IgD-negative memory B cell (primary cell): ENCODE measurements at regions not wholly inside any gene's neighbourhood (a gene's known extent, or its start where the extent isn't known, plus 50 kb on each side); places are given as distances from the start of the nearest gene placed in this dataset.
"Not testable (repeated sequence)": the region's sequence is repeated elsewhere in the genome, so short reads cannot be mapped to it uniquely, and the experiment has no call there.

Experiments
- H3K27ac Mint-ChIP-seq, 3 donors: one replicate each; pipeline ENCODE4 v1.8.0; 2020 to 2022; ENCODE audit warnings: mild to moderate bottlenecking in 3 of 3, mixed read lengths in 3 of 3, moderate library complexity in 1 of 3
- H3K27me3 Mint-ChIP-seq: one replicate; pipeline ENCODE4 v1.8.0; 2021; ENCODE audit warnings: mixed read lengths
- H3K36me3 Mint-ChIP-seq: one replicate; pipeline ENCODE4 v1.8.0; 2020; ENCODE audit warnings: mild to moderate bottlenecking, mixed read lengths
- H3K4me1 Mint-ChIP-seq, 3 donors: one replicate each; pipeline ENCODE4 v1.8.0; 2020 to 2022; ENCODE audit warnings: mixed read lengths in 3 of 3, mild to moderate bottlenecking in 1 of 3
- H3K4me3 Mint-ChIP-seq, 4 donors: one replicate each; pipeline ENCODE4 v1.8.0; 2020 to 2022; ENCODE audit warnings: mild to moderate bottlenecking in 4 of 4, mixed read lengths in 4 of 4, moderate library complexity in 3 of 4
- H3K9me3 Mint-ChIP-seq, 3 donors: one replicate each; pipeline ENCODE4 v1.8.0; 2020 to 2021; ENCODE audit warnings: mixed read lengths in 3 of 3, mild to moderate bottlenecking in 1 of 3

GRCh38 chr2:56803596-56803995 is 619.8 kb downstream of the CCDC85A start:
- Mint-ChIP-seq H3K27me3 (no peaks in the 10 kb centered on the region), H3K36me3 (no peaks in the 10 kb centered on the region), H3K9me3 (peaks cover 0 to 10% (median 2%) of the 10 kb centered on the region in 3 donors)

GRCh38 chr2:56806924-56807323 is 623.1 kb downstream of the CCDC85A start:
- H3K4me1 Mint-ChIP-seq: no peaks in the 10 kb centered on the region
- H3K27me3 Mint-ChIP-seq: no peaks in the 10 kb centered on the region
- H3K27ac Mint-ChIP-seq: no peak overlapping the region
- H3K9me3 Mint-ChIP-seq: peaks cover 0 to 4% (median 4%) of the 10 kb centered on the region in 3 donors
- no peak overlapping the region for H3K4me3 Mint-ChIP-seq
- H3K36me3 Mint-ChIP-seq: no peaks in the 10 kb centered on the region

More at GRCh38 chr2:56803596-56803995, 619.8 kb downstream of the CCDC85A start:
- Mint-ChIP-seq H3K4me1 (no peaks in the 10 kb centered on the region), H3K4me3 (no peak overlapping the region), H3K27ac (no peak overlapping the region)

GRCh38 chr2:56807861-56808260 is 624.1 kb downstream of the CCDC85A start:
- Mint-ChIP-seq H3K36me3 (no peaks in the 10 kb centered on the region), H3K4me1 (no peaks in the 10 kb centered on the region), H3K27me3 (no peaks in the 10 kb centered on the region), H3K9me3 (peaks cover 0 to 4% (median 4%) of the 10 kb centered on the region in 3 donors), H3K27ac (no peak overlapping the region), H3K4me3 (no peak overlapping the region)

GRCh38 chr2:56811401-56811800 is 627.6 kb downstream of the CCDC85A start:
- H3K36me3 Mint-ChIP-seq: no peaks in the 10 kb centered on the region
- no peak overlapping the region for H3K4me3 Mint-ChIP-seq
- H3K4me1 Mint-ChIP-seq: no peaks in the 10 kb centered on the region
- peaks cover 0 to 4% (median 0%) of the 10 kb centered on the region in 3 donors for H3K9me3 Mint-ChIP-seq
- H3K27me3 Mint-ChIP-seq: no peaks in the 10 kb centered on the region
- H3K27ac Mint-ChIP-seq: no peak overlapping the region

GRCh38 chr2:56812432-56812831 is 628.6 kb downstream of the CCDC85A start:
- H3K36me3 Mint-ChIP-seq: no peaks in the 10 kb centered on the region
- no peaks in the 10 kb centered on the region for H3K27me3 Mint-ChIP-seq
- no peaks in the 10 kb centered on the region for H3K4me1 Mint-ChIP-seq
- peaks cover 0 to 4% (median 0%) of the 10 kb centered on the region in 3 donors for H3K9me3 Mint-ChIP-seq
- H3K27ac Mint-ChIP-seq: no peak overlapping the region
- H3K4me3 Mint-ChIP-seq: no peak overlapping the region

GRCh38 chr2:56813490-56813889 is 629.7 kb downstream of the CCDC85A start:
- Mint-ChIP-seq H3K27me3 (no peaks in the 10 kb centered on the region), H3K4me1 (no peaks in the 10 kb centered on the region), H3K36me3 (no peaks in the 10 kb centered on the region), H3K27ac (no peak overlapping the region), H3K4me3 (no peak overlapping the region), H3K9me3 (peaks cover 0 to 4% (median 3%) of the 10 kb centered on the region in 3 donors)

GRCh38 chr2:56816666-56817065 is 632.9 kb downstream of the CCDC85A start:
- H3K4me1 Mint-ChIP-seq: no peaks in the 10 kb centered on the region
- H3K27ac Mint-ChIP-seq: no peak overlapping the region
- no peak overlapping the region for H3K4me3 Mint-ChIP-seq
- no peaks in the 10 kb centered on the region for H3K27me3 Mint-ChIP-seq
- no peaks in the 10 kb centered on the region for H3K36me3 Mint-ChIP-seq
- peaks cover 3 to 8% (median 8%) of the 10 kb centered on the region in 3 donors for H3K9me3 Mint-ChIP-seq

- Mint-ChIP-seq H3K4me3 (no peak overlapping the region), H3K27me3 (no peaks in the 10 kb centered on the region), H3K36me3 (no peaks in the 10 kb centered on the region), H3K27ac (no peak overlapping the region), H3K4me1 (no peaks in the 10 kb centered on the region), H3K9me3 (peaks cover 0 to 9% (median 2%) of the 10 kb centered on the region in 3 donors)
Observed at GRCh38 chr2:56831780-56832179, 648.0 kb downstream of the CCDC85A start.

GRCh38 chr2:56834686-56835085 is 650.9 kb downstream of the CCDC85A start:
- Mint-ChIP-seq H3K36me3 (no peaks in the 10 kb centered on the region), H3K4me1 (no peaks in the 10 kb centered on the region), H3K27me3 (no peaks in the 10 kb centered on the region), H3K4me3 (no peak overlapping the region), H3K27ac (no peak overlapping the region), H3K9me3 (peaks cover 1 to 4% (median 2%) of the 10 kb centered on the region in 3 donors)

- H3K27ac Mint-ChIP-seq, H3K4me1 Mint-ChIP-seq, H3K4me3 Mint-ChIP-seq, H3K9me3 Mint-ChIP-seq, H3K27me3 Mint-ChIP-seq, H3K36me3 Mint-ChIP-seq: not testable (repeated sequence)
Observed at GRCh38 chr2:56840009-56840408, 656.2 kb downstream of the CCDC85A start.

- H3K27me3 Mint-ChIP-seq: no peaks in the 10 kb centered on the region
- no peaks in the 10 kb centered on the region for H3K4me1 Mint-ChIP-seq
- no peak overlapping the region for H3K27ac Mint-ChIP-seq
- no peak overlapping the region for H3K4me3 Mint-ChIP-seq
- no peaks in the 10 kb centered on the region for H3K36me3 Mint-ChIP-seq
- H3K9me3 Mint-ChIP-seq: peaks cover 0 to 4% (median 2%) of the 10 kb centered on the region in 3 donors
Observed at GRCh38 chr2:56860991-56861390, 677.2 kb downstream of the CCDC85A start.

- Mint-ChIP-seq H3K27ac (no peak overlapping the region), H3K27me3 (no peaks in the 10 kb centered on the region), H3K4me1 (no peaks in the 10 kb centered on the region), H3K9me3 (peaks cover 0 to 3% (median 0%) of the 10 kb centered on the region in 3 donors), H3K36me3 (no peaks in the 10 kb centered on the region), H3K4me3 (no peak overlapping the region)
Observed at GRCh38 chr2:56871644-56872043, 687.9 kb downstream of the CCDC85A start.

- no peaks in the 10 kb centered on the region for H3K4me1 Mint-ChIP-seq
- H3K9me3 Mint-ChIP-seq: peaks cover 3 to 20% (median 5%) of the 10 kb centered on the region in 3 donors
- H3K4me3 Mint-ChIP-seq: no peak overlapping the region
- H3K27me3 Mint-ChIP-seq: no peaks in the 10 kb centered on the region
- H3K27ac Mint-ChIP-seq: no peak overlapping the region
- no peaks in the 10 kb centered on the region for H3K36me3 Mint-ChIP-seq
Observed at GRCh38 chr2:56874717-56875116, 690.9 kb downstream of the CCDC85A start.

- Mint-ChIP-seq H3K36me3 (no peaks in the 10 kb centered on the region), H3K27ac (no peak overlapping the region), H3K9me3 (peaks cover 0 to 6% (median 3%) of the 10 kb centered on the region in 3 donors), H3K4me1 (no peaks in the 10 kb centered on the region), H3K27me3 (no peaks in the 10 kb centered on the region), H3K4me3 (peak overlapping the region in 1 of 4 donors; percentile 19)
Observed at GRCh38 chr2:56889738-56890137, 705.9 kb downstream of the CCDC85A start.

- no peak overlapping the region for H3K4me3 Mint-ChIP-seq
- no peaks in the 10 kb centered on the region for H3K4me1 Mint-ChIP-seq
- no peak overlapping the region for H3K27ac Mint-ChIP-seq
- H3K36me3 Mint-ChIP-seq: no peaks in the 10 kb centered on the region
- H3K27me3 Mint-ChIP-seq: no peaks in the 10 kb centered on the region
- peaks cover 0 to 3% (median 2%) of the 10 kb centered on the region in 3 donors for H3K9me3 Mint-ChIP-seq
Observed at GRCh38 chr2:56892382-56892781, 708.6 kb downstream of the CCDC85A start.

GRCh38 chr2:56898986-56899385 is 715.2 kb downstream of the CCDC85A start:
- H3K27me3 Mint-ChIP-seq: no peaks in the 10 kb centered on the region
- no peak overlapping the region for H3K27ac Mint-ChIP-seq
- H3K4me3 Mint-ChIP-seq: no peak overlapping the region
- peaks cover 0 to 5% (median 0%) of the 10 kb centered on the region in 3 donors for H3K9me3 Mint-ChIP-seq
- H3K4me1 Mint-ChIP-seq: no peaks in the 10 kb centered on the region
- H3K36me3 Mint-ChIP-seq: no peaks in the 10 kb centered on the region

- H3K4me1 Mint-ChIP-seq: no peaks in the 10 kb centered on the region
- H3K36me3 Mint-ChIP-seq: no peaks in the 10 kb centered on the region
- H3K27me3 Mint-ChIP-seq: no peaks in the 10 kb centered on the region
- H3K9me3 Mint-ChIP-seq: peaks cover 1 to 8% (median 8%) of the 10 kb centered on the region in 3 donors
- H3K27ac Mint-ChIP-seq: no peak overlapping the region
- no peak overlapping the region for H3K4me3 Mint-ChIP-seq
Observed at GRCh38 chr2:56912490-56912889, 728.7 kb downstream of the CCDC85A start.
